ENCODE measurements at regions not wholly inside any gene's neighbourhood (a gene's known extent, or its start where the extent isn't known, plus 50 kb on each side); places are given as distances from the start of the nearest gene placed in this dataset.
"Not testable (repeated sequence)": the region's sequence is repeated elsewhere in the genome, so short reads cannot be mapped to it uniquely, and the experiment has no call there.

- intact Hi-C loops (cut with micrococcal nuclease; ENCODE audit: unreplicated experiment); H3K9me3 ChIP-seq (ENCODE audit: low read depth, low read length, poor library complexity, severe bottlenecking); H3K27ac ChIP-seq (ENCODE audit: low read depth, low read length, poor library complexity, severe bottlenecking); CTCF ChIA-PET; H3K36me3 ChIP-seq (ENCODE audit: insufficient read depth, low read length, poor library complexity, severe bottlenecking); BruUV-seq (replicated peaks); H3K4me3 ChIP-seq (ENCODE audit: low read depth, low read length, poor library complexity, severe bottlenecking); H3K4me1 ChIP-seq (ENCODE audit: insufficient read depth, low read length, poor library complexity, severe bottlenecking); DNase-seq (ENCODE audit: low spot score); POLR2A ChIA-PET (ENCODE audit: low non-redundant PET); H3K27me3 ChIP-seq (replicated peaks; ENCODE audit: insufficient read depth, low read depth, low read length, poor library complexity): not testable (repeated sequence)
These were observed 168.5 kb upstream of the FAM72C start for GRCh38 chr1:144140243-144140642.

GRCh38 chr1:144105006-144105405 is 133.2 kb upstream of the FAM72C start:
- DNase-seq (ENCODE audit: low spot score); H3K27ac ChIP-seq (ENCODE audit: low read depth, low read length, poor library complexity, severe bottlenecking); CTCF ChIA-PET; H3K36me3 ChIP-seq (ENCODE audit: insufficient read depth, low read length, poor library complexity, severe bottlenecking); BruUV-seq (replicated peaks); H3K4me1 ChIP-seq (ENCODE audit: insufficient read depth, low read length, poor library complexity, severe bottlenecking); H3K27me3 ChIP-seq (replicated peaks; ENCODE audit: insufficient read depth, low read depth, low read length, poor library complexity); POLR2A ChIA-PET (ENCODE audit: low non-redundant PET); intact Hi-C loops (cut with micrococcal nuclease; ENCODE audit: unreplicated experiment); H3K4me3 ChIP-seq (ENCODE audit: low read depth, low read length, poor library complexity, severe bottlenecking): not testable (repeated sequence)
- peaks cover 17% of the 10 kb centered on the region for H3K9me3 ChIP-seq (ENCODE audit: low read depth, low read length, poor library complexity, severe bottlenecking)

GRCh38 chr1:144104000-144104677 is 132.4 kb upstream of the FAM72C start:
- H3K9me3 ChIP-seq (ENCODE audit: low read depth, low read length, poor library complexity, severe bottlenecking): peaks cover 17% of the 10 kb centered on the region
- H3K27ac ChIP-seq (ENCODE audit: low read depth, low read length, poor library complexity, severe bottlenecking); POLR2A ChIA-PET (ENCODE audit: low non-redundant PET); H3K27me3 ChIP-seq (replicated peaks; ENCODE audit: insufficient read depth, low read depth, low read length, poor library complexity); CTCF ChIA-PET; BruUV-seq (replicated peaks); H3K4me3 ChIP-seq (ENCODE audit: low read depth, low read length, poor library complexity, severe bottlenecking); H3K36me3 ChIP-seq (ENCODE audit: insufficient read depth, low read length, poor library complexity, severe bottlenecking); H3K4me1 ChIP-seq (ENCODE audit: insufficient read depth, low read length, poor library complexity, severe bottlenecking); intact Hi-C loops (cut with micrococcal nuclease; ENCODE audit: unreplicated experiment): not testable (repeated sequence)
- peak; percentile 50 for DNase-seq (ENCODE audit: low spot score)

- H3K27ac ChIP-seq (ENCODE audit: low read depth, low read length, poor library complexity, severe bottlenecking); H3K4me3 ChIP-seq (ENCODE audit: low read depth, low read length, poor library complexity, severe bottlenecking); CTCF ChIA-PET; H3K4me1 ChIP-seq (ENCODE audit: insufficient read depth, low read length, poor library complexity, severe bottlenecking); BruUV-seq (replicated peaks); H3K36me3 ChIP-seq (ENCODE audit: insufficient read depth, low read length, poor library complexity, severe bottlenecking); intact Hi-C loops (cut with micrococcal nuclease; ENCODE audit: unreplicated experiment); H3K27me3 ChIP-seq (replicated peaks; ENCODE audit: insufficient read depth, low read depth, low read length, poor library complexity); POLR2A ChIA-PET (ENCODE audit: low non-redundant PET): not testable (repeated sequence)
- peaks cover 17% of the 10 kb centered on the region for H3K9me3 ChIP-seq (ENCODE audit: low read depth, low read length, poor library complexity, severe bottlenecking)
- peak; percentile 15 for DNase-seq (ENCODE audit: low spot score)
These were observed 131.5 kb upstream of the FAM72C start for GRCh38 chr1:144103156-144103880.

GRCh38 chr1:144102046-144102745 is 130.4 kb upstream of the FAM72C start:
- H3K4me3 ChIP-seq (ENCODE audit: low read depth, low read length, poor library complexity, severe bottlenecking); BruUV-seq (replicated peaks); intact Hi-C loops (cut with micrococcal nuclease; ENCODE audit: unreplicated experiment); H3K4me1 ChIP-seq (ENCODE audit: insufficient read depth, low read length, poor library complexity, severe bottlenecking); H3K27ac ChIP-seq (ENCODE audit: low read depth, low read length, poor library complexity, severe bottlenecking); H3K27me3 ChIP-seq (replicated peaks; ENCODE audit: insufficient read depth, low read depth, low read length, poor library complexity); POLR2A ChIA-PET (ENCODE audit: low non-redundant PET); H3K36me3 ChIP-seq (ENCODE audit: insufficient read depth, low read length, poor library complexity, severe bottlenecking); DNase-seq (ENCODE audit: low spot score); CTCF ChIA-PET: not testable (repeated sequence)
- peaks cover 17% of the 10 kb centered on the region for H3K9me3 ChIP-seq (ENCODE audit: low read depth, low read length, poor library complexity, severe bottlenecking)
